DND-41 (cell line): ENCODE measurements at regions not wholly inside any gene's neighbourhood (a gene's known extent, or its start where the extent isn't known, plus 50 kb on each side); places are given as distances from the start of the nearest gene placed in this dataset.
A peak's percentile ranks its signal among the peaks of the same experiment; 100 is the strongest.
"Not testable (repeated sequence)": the region's sequence is repeated elsewhere in the genome, so short reads cannot be mapped to it uniquely, and the experiment has no call there.

Experiments
- ATAC-seq: fragments of 200-7000 bp; cut with Tn5 transposase; 3 replicates; pipeline ENCODE4 v1.9.1; 2021; ENCODE audit warnings: low read depth; ENCODE audit not compliant: insufficient read depth
- DNase-seq: peaks from one replicate; pipeline ENCODE4 v3.0.0-alpha.2; 2020
- H2AFZ ChIP-seq: 2 replicates; pipeline ENCODE4 v1.6.0; 2012; ENCODE audit warnings: low read depth, low read length
- H3K27ac ChIP-seq: 2 replicates; pipeline ENCODE4 v1.5.1; 2012; ENCODE audit warnings: low read length, inconsistent platforms
- H3K27me3 ChIP-seq: fragments of 200-600 bp; sonication (generic); 2 replicates; pipeline ENCODE4 v1.6.0; 2012; ENCODE audit warnings: low read length, mild to moderate bottlenecking, inconsistent platforms; ENCODE audit not compliant: insufficient read depth, poor library complexity
- H3K36me3 ChIP-seq: 2 replicates; pipeline ENCODE4 v1.5.1; 2012; ENCODE audit warnings: low read length, inconsistent platforms; ENCODE audit not compliant: insufficient read depth
- H3K4me1 ChIP-seq: 2 replicates; pipeline ENCODE4 v1.5.1; 2012; ENCODE audit warnings: mild to moderate bottlenecking, low read length; ENCODE audit not compliant: insufficient read depth
- H3K4me2 ChIP-seq: 2 replicates; pipeline ENCODE4 v1.6.0; 2012; ENCODE audit warnings: mild to moderate bottlenecking, moderate library complexity, low read length, inconsistent platforms; ENCODE audit not compliant: insufficient read depth
- H3K4me3 ChIP-seq, 2 experiments: fragments of 200-600 bp in 1 of 2; shearing (Covaris generic) in 1 of 2; 2 replicates each; pipeline ENCODE4 v1.5.1; 2012 to 2016; ENCODE audit warnings: inconsistent platforms in 2 of 2, low read length in 2 of 2, mild to moderate bottlenecking in 2 of 2, low read depth in 1 of 2, moderate library complexity in 1 of 2
- H3K79me2 ChIP-seq: 2 replicates; pipeline ENCODE4 v1.6.0; 2012; ENCODE audit warnings: low read length, inconsistent platforms; ENCODE audit not compliant: insufficient read depth
- H3K9ac ChIP-seq: 2 replicates; pipeline ENCODE4 v1.6.0; 2012; ENCODE audit warnings: low read depth, mild to moderate bottlenecking, inconsistent platforms, low read length, moderate library complexity
- H3K9me3 ChIP-seq: 2 replicates; pipeline ENCODE4 v1.5.1; 2012; ENCODE audit warnings: low read length, moderate library complexity, mild to moderate bottlenecking, inconsistent platforms; ENCODE audit not compliant: insufficient read depth, severe bottlenecking
- H4K20me1 ChIP-seq: 2 replicates; pipeline ENCODE4 v1.6.0; 2012; ENCODE audit warnings: low read length; ENCODE audit not compliant: insufficient read depth
- EZH2 ChIP-seq: IDR thresholded peaks from 3 replicates; pipeline ENCODE4 v1.6.1; 2012; ENCODE audit warnings: borderline replicate concordance, low read depth, mild to moderate bottlenecking, moderate library complexity, low read length, inconsistent platforms; ENCODE audit not compliant: severe bottlenecking
- TF ChIP-seq, protein P1 (sequence below): IDR thresholded peaks from 2 replicates; pipeline ENCODE4 v1.5.1; 2012; ENCODE audit warnings: borderline replicate concordance, low read length, moderate library complexity, mild to moderate bottlenecking; ENCODE audit not compliant: poor library complexity, severe bottlenecking; ENCODE audit errors: extremely low read depth

DNA sequence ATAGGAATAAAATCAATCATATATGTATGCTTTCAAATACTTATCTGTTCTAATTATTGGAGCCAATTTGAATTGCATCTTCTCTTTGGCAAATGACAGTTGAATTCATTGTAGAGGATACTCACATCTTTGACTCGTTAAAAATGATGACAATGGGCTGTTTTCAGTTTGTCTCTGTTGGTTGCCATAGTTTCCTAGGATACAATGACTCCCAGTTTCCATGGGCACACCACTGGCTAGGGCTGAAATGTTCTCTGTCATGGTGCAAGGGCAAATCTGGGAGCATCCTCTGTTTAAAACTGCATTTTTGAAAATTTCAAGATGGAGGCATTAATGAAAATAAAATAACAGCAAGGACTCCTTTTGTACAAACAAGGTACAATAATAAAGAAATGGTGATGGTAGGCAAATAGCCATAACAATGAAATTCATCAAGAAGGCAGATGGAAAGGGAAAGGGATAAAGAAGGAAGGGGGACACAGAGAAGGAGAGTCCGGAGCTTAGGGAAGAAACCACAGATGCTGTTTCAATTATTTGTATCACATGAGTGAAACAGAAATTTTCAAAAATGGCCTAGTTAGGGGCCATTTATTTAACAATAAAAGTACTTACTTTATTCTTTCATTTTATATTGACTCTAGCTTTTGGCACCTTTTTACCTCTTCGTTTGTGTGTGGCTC, 378.8 kb upstream of the SEMA6A start:
- Histone ChIP-seq H2AFZ (no peak overlapping the region), H3K27me3 (no peaks in the 10 kb centered on the region), H4K20me1 (no peaks in the 10 kb centered on the region), H3K4me2 (no peak overlapping the region), H3K79me2 (no peaks in the 10 kb centered on the region), H3K9ac (no peak overlapping the region), H3K27ac (no peak overlapping the region), H3K9me3 (no peaks in the 10 kb centered on the region), H3K4me3 (no peak overlapping the region), H3K36me3 (no peaks in the 10 kb centered on the region), H3K4me1 (no peaks in the 10 kb centered on the region)
- ATAC-seq (no peak), DNase-seq (no peak)
- TF ChIP-seq EZH2 = no peak
- TF ChIP-seq, protein P1, sequence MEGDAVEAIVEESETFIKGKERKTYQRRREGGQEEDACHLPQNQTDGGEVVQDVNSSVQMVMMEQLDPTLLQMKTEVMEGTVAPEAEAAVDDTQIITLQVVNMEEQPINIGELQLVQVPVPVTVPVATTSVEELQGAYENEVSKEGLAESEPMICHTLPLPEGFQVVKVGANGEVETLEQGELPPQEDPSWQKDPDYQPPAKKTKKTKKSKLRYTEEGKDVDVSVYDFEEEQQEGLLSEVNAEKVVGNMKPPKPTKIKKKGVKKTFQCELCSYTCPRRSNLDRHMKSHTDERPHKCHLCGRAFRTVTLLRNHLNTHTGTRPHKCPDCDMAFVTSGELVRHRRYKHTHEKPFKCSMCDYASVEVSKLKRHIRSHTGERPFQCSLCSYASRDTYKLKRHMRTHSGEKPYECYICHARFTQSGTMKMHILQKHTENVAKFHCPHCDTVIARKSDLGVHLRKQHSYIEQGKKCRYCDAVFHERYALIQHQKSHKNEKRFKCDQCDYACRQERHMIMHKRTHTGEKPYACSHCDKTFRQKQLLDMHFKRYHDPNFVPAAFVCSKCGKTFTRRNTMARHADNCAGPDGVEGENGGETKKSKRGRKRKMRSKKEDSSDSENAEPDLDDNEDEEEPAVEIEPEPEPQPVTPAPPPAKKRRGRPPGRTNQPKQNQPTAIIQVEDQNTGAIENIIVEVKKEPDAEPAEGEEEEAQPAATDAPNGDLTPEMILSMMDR = no peak

- ATAC-seq = no peak
- Histone ChIP-seq H3K4me1 (no peaks in the 10 kb centered on the region), H3K27ac (no peak overlapping the region), H3K9ac (no peak overlapping the region), H3K9me3 (no peaks in the 10 kb centered on the region), H3K79me2 (no peaks in the 10 kb centered on the region), H2AFZ (no peak overlapping the region), H3K27me3 (no peaks in the 10 kb centered on the region), H3K36me3 (no peaks in the 10 kb centered on the region), H3K4me3 (no peak overlapping the region), H4K20me1 (no peaks in the 10 kb centered on the region), H3K4me2 (no peak overlapping the region)
- TF ChIP-seq EZH2 = no peak
- TF ChIP-seq, protein P1 = no peak
- no peak for DNase-seq
These were observed 376.6 kb upstream of the SEMA6A start for GRCh38 chr5:116951219-116951618.

- Histone ChIP-seq H3K9ac (no peak overlapping the region), H3K36me3 (no peaks in the 10 kb centered on the region), H3K4me2 (no peak overlapping the region), H2AFZ (no peak overlapping the region), H3K4me1 (no peaks in the 10 kb centered on the region), H3K4me3 (no peak overlapping the region), H4K20me1 (no peaks in the 10 kb centered on the region), H3K27ac (no peak overlapping the region), H3K79me2 (no peaks in the 10 kb centered on the region), H3K9me3 (no peaks in the 10 kb centered on the region), H3K27me3 (no peaks in the 10 kb centered on the region)
- peak; percentile 64 for DNase-seq
- TF ChIP-seq, protein P1 = peak; percentile 87
- TF ChIP-seq EZH2 = no peak
- peak; percentile 98 for ATAC-seq
These were observed 373.3 kb upstream of the SEMA6A start for GRCh38 chr5:116947691-116948528.

- H3K4me1 ChIP-seq, H3K9ac ChIP-seq, DNase-seq, H3K36me3 ChIP-seq, H3K27ac ChIP-seq, H3K27me3 ChIP-seq, ATAC-seq, H3K79me2 ChIP-seq, H3K4me2 ChIP-seq, H3K4me3 ChIP-seq, H2AFZ ChIP-seq, H3K9me3 ChIP-seq, H4K20me1 ChIP-seq: not testable (repeated sequence)
These were observed 371.2 kb upstream of the SEMA6A start for GRCh38 chr5:116945613-116946382.
